OCI-LY7 (cell line): ENCODE measurements at regions not wholly inside any gene's neighbourhood (a gene's known extent, or its start where the extent isn't known, plus 50 kb on each side); places are given as distances from the start of the nearest gene placed in this dataset.

ENCODE experiments used
- BruUV-seq: library from RNA; stranded (reverse); fragments of 400-500 nt; replicated peaks from 2 replicates; lab custom pipeline; 2021; lab: Mats Ljungman, UMichigan
- CTCF ChIA-PET: fragments of 300-600 bp; sonication (Branson Sonifier 250); formaldehyde crosslinking; loops from one replicate; lab custom pipeline; 2022; ENCODE audit warnings: antibody characterized with exemption; ENCODE audit not compliant: unreplicated experiment; lab: Charles Lee
- POLR2A ChIA-PET: fragments of 300-600 bp; sonication (Branson Sonifier 250); formaldehyde crosslinking; loops from one replicate; lab custom pipeline; 2022; ENCODE audit warnings: antibody characterized with exemption; lab: Charles Lee
- DNase-seq: peaks from one replicate; pipeline ENCODE4 v3.0.0-alpha.2; 2015; ENCODE audit warnings: low spot score
- H2AFZ ChIP-seq: fragments of 200-600 bp; sonication (generic), shearing (Covaris generic); 2 replicates; pipeline ENCODE4 v1.6.1; 2014; ENCODE audit warnings: mild to moderate bottlenecking, antibody characterized with exemption, low read length, moderate library complexity
- H3K27ac ChIP-seq: fragments of 200-600 bp; sonication (generic); 2 replicates; pipeline ENCODE4 v1.5.1; 2014; ENCODE audit warnings: mixed run types, low read depth, mild to moderate bottlenecking, moderate library complexity, low read length, inconsistent platforms; ENCODE audit not compliant: poor library complexity, severe bottlenecking
- H3K36me3 ChIP-seq: fragments of 200-600 bp; sonication (generic); 2 replicates; pipeline ENCODE4 v1.6.1; 2014; ENCODE audit warnings: mild to moderate bottlenecking, antibody characterized with exemption, low read length, moderate library complexity, mixed read lengths; ENCODE audit not compliant: insufficient read depth
- H3K4me1 ChIP-seq: fragments of 200-600 bp; sonication (generic); 2 replicates; pipeline ENCODE4 v1.5.1; 2014; ENCODE audit warnings: mild to moderate bottlenecking, low read length; ENCODE audit not compliant: insufficient read depth, poor library complexity, severe bottlenecking
- H3K4me2 ChIP-seq: fragments of 200-600 bp; sonication (generic); 2 replicates; pipeline ENCODE4 v1.6.1; 2014; ENCODE audit warnings: mild to moderate bottlenecking, low read length
- H3K4me3 ChIP-seq: fragments of 200-600 bp; sonication (generic); 2 replicates; pipeline ENCODE4 v1.5.1; 2014; ENCODE audit warnings: mild to moderate bottlenecking, low read depth, low read length; ENCODE audit not compliant: poor library complexity, severe bottlenecking
- H3K79me2 ChIP-seq: fragments of 200-600 bp; sonication (generic); 2 replicates; pipeline ENCODE4 v1.6.1; 2016; ENCODE audit warnings: low read depth, mild to moderate bottlenecking, low read length, moderate library complexity, mixed read lengths; ENCODE audit not compliant: insufficient read depth
- H3K9me2 ChIP-seq: fragments of 200-600 bp; sonication (generic); 2 replicates; pipeline ENCODE4 v1.6.1; 2016; ENCODE audit warnings: mild to moderate bottlenecking, low read length, mixed read lengths; ENCODE audit not compliant: insufficient read depth
- H3K9me3 ChIP-seq: fragments of 200-600 bp; sonication (generic); 2 replicates; pipeline ENCODE4 v1.6.1; 2014; ENCODE audit warnings: mild to moderate bottlenecking, mixed run types, low read length, mixed read lengths
- H4K20me1 ChIP-seq: fragments of 200-600 bp; sonication (generic); 2 replicates; pipeline ENCODE4 v1.6.1; 2014; ENCODE audit warnings: mild to moderate bottlenecking, antibody characterized with exemption, low read length, moderate library complexity, mixed read lengths; ENCODE audit not compliant: insufficient read depth
- CTCF ChIP-seq: fragments of 200-600 bp; sonication (generic); conservative IDR thresholded peaks from 2 replicates; pipeline ENCODE4 v1.5.1; 2014; ENCODE audit warnings: mild to moderate bottlenecking, antibody characterized with exemption, low read length, moderate library complexity, mixed read lengths
- EZH2phosphoT487 ChIP-seq: fragments of 200-600 bp; sonication (generic); IDR thresholded peaks from 2 replicates; pipeline ENCODE4 v1.6.1; 2018; ENCODE audit warnings: low read depth, borderline replicate concordance, mild to moderate bottlenecking, mixed run types, antibody characterized with exemption, low read length, moderate library complexity, mixed read lengths
- intact Hi-C: fragments of 100-400 bp; cut with micrococcal nuclease; formaldehyde crosslinking; loops from one replicate; pipeline ENCODE4 v1.10.0; 2022; ENCODE audit not compliant: unreplicated experiment

GRCh38 chr6:165799391-165800153 is 136.5 kb upstream of the PDE10A start:
- Histone ChIP-seq H3K4me1 (no peaks in the 10 kb centered on the region), H3K4me3 (no peak overlapping the region), H3K9me2 (no peaks in the 10 kb centered on the region), H3K27ac (no peak overlapping the region), H2AFZ (no peak overlapping the region), H3K9me3 (no peaks in the 10 kb centered on the region), H3K79me2 (no peaks in the 10 kb centered on the region), H4K20me1 (no peaks in the 10 kb centered on the region), H3K4me2 (no peak overlapping the region), H3K36me3 (no peaks in the 10 kb centered on the region)
- no peak for DNase-seq
- CTCF ChIA-PET = no interaction called here
- TF ChIP-seq CTCF (no peak), EZH2phosphoT487 (no peak)
- BruUV-seq = no TSS peak
- intact Hi-C loops = no loop called here
- POLR2A ChIA-PET = interaction anchor here (0.7 to 1.4 kb wide), 2 partner anchors 24 to 46 kb away, joined by 3 read pairs; no protein-coding TSS in a partner anchor

GRCh38 chr6:165798991-165799390 is 135.9 kb upstream of the PDE10A start:
- no TSS peak for BruUV-seq
- no peak for DNase-seq
- Histone ChIP-seq H3K4me1 (no peaks in the 10 kb centered on the region), H2AFZ (no peak overlapping the region), H3K27ac (no peak overlapping the region), H3K4me3 (no peak overlapping the region), H4K20me1 (no peaks in the 10 kb centered on the region), H3K4me2 (no peak overlapping the region), H3K79me2 (no peaks in the 10 kb centered on the region), H3K9me3 (no peaks in the 10 kb centered on the region), H3K36me3 (no peaks in the 10 kb centered on the region), H3K9me2 (no peaks in the 10 kb centered on the region)
- intact Hi-C loops = no loop called here
- ChIA-PET POLR2A (interaction anchor here (0.7 to 1.4 kb wide), 2 partner anchors 23 to 45 kb away, joined by 3 read pairs; no protein-coding TSS in a partner anchor), CTCF (no interaction called here)
- TF ChIP-seq EZH2phosphoT487 (no peak), CTCF (no peak)

DNA sequence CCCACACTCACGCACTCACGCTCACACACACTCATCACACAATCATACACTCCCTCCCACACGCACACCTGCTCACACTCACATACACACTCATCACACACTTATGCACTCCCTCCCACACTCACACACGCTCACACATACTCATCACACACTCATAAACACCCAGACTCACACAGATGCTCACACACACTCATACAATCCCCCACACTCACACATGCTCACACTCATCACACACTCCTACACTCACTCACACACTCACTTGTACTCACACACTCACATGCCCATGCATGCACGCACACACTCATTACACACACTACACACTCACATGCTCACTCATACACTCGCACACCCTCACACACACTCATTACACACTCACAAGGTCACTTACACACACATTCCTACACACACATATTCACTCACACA is 131.1 kb upstream of the PDE10A start:
- ChIA-PET POLR2A (no interaction called here), CTCF (no interaction called here)
- Histone ChIP-seq H3K9me2 (no peaks in the 10 kb centered on the region), H2AFZ (no peak overlapping the region), H3K36me3 (no peaks in the 10 kb centered on the region), H3K9me3 (no peaks in the 10 kb centered on the region), H3K27ac (no peak overlapping the region), H3K79me2 (no peaks in the 10 kb centered on the region), H3K4me2 (no peak overlapping the region), H4K20me1 (no peaks in the 10 kb centered on the region), H3K4me1 (no peaks in the 10 kb centered on the region), H3K4me3 (no peak overlapping the region)
- intact Hi-C loops = no loop called here
- TF ChIP-seq CTCF (no peak), EZH2phosphoT487 (no peak)
- DNase-seq = no peak
- no TSS peak for BruUV-seq
